HG03354 (cell line): ENCODE measurements at regions not wholly inside any gene's neighbourhood (a gene's known extent, or its start where the extent isn't known, plus 50 kb on each side); places are given as distances from the start of the nearest gene placed in this dataset.

Experiments used
- ATAC-seq: cut with Tn5 transposase; IDR thresholded peaks from one replicate; pipeline ENCODE4 v1.9.1; 2021; ENCODE audit warnings: mild to moderate bottlenecking; ENCODE audit not compliant: unreplicated experiment, poor library complexity, severe bottlenecking

GRCh38 chr7:81608748-81609382, 161.0 kb downstream of the HGF start:
- no peak for ATAC-seq

- ATAC-seq: no peak
Observed at GRCh38 chr7:81607987-81608386, 161.9 kb downstream of the HGF start.

GRCh38 chr7:81606078-81606863, 163.6 kb downstream of the HGF start:
- ATAC-seq: no peak

- ATAC-seq: no peak
Observed at GRCh38 chr7:81605493-81605892, 164.4 kb downstream of the HGF start.

GRCh38 chr7:81604808-81605174, 165.1 kb downstream of the HGF start:
- no peak for ATAC-seq

GRCh38 chr7:81604075-81604807, 165.6 kb downstream of the HGF start:
- no peak for ATAC-seq

- no peak for ATAC-seq
Observed at GRCh38 chr7:81600608-81601007, 169.2 kb downstream of the HGF start.

- ATAC-seq: no peak
Observed at GRCh38 chr7:81598951-81599350, 170.9 kb downstream of the HGF start.

GRCh38 chr7:81594767-81595166, 175.1 kb downstream of the HGF start:
- no peak for ATAC-seq

- no peak for ATAC-seq
Observed at GRCh38 chr7:81590131-81590530, 179.7 kb downstream of the HGF start.

- no peak for ATAC-seq
Observed at GRCh38 chr7:81584667-81585066, 185.2 kb downstream of the HGF start.

GRCh38 chr7:81583882-81584533, 185.8 kb downstream of the HGF start:
- no peak for ATAC-seq

- ATAC-seq: no peak
Observed at GRCh38 chr7:81583090-81583489, 186.8 kb downstream of the HGF start.

GRCh38 chr7:81577642-81578340, 192.1 kb downstream of the HGF start:
- no peak for ATAC-seq

GRCh38 chr7:81574723-81575326, 195.0 kb downstream of the HGF start:
- ATAC-seq: no peak

GRCh38 chr7:81573932-81574331, 195.9 kb downstream of the HGF start:
- ATAC-seq: no peak

- ATAC-seq: no peak
Observed at GRCh38 chr7:81573128-81573527, 196.7 kb downstream of the HGF start.

- no peak for ATAC-seq
Observed at GRCh38 chr7:81562581-81562980, 207.3 kb downstream of the HGF start.

- ATAC-seq: no peak
Observed at GRCh38 chr7:81560708-81561107, 209.1 kb downstream of the HGF start.
